NCI-H69 (cell line): ENCODE measurements at regions not wholly inside any gene's neighbourhood (a gene's known extent, or its start where the extent isn't known, plus 50 kb on each side); places are given as distances from the start of the nearest gene placed in this dataset.
A peak's percentile ranks its signal among the peaks of the same experiment; 100 is the strongest.
"Not testable (repeated sequence)": the region's sequence is repeated elsewhere in the genome, so short reads cannot be mapped to it uniquely, and the experiment has no call there.

ENCODE experiments used
- DNase-seq: peaks from one replicate; lab custom pipeline; 2025; lab: John Stamatoyannopoulos, UW

- DNase-seq, result no peak
Observed at GRCh38 chr2:125870746-125871145, 785.2 kb upstream of the GYPC start.

- no peak for DNase-seq
Observed at GRCh38 chr2:125874564-125874963, 781.4 kb upstream of the GYPC start.

DNA sequence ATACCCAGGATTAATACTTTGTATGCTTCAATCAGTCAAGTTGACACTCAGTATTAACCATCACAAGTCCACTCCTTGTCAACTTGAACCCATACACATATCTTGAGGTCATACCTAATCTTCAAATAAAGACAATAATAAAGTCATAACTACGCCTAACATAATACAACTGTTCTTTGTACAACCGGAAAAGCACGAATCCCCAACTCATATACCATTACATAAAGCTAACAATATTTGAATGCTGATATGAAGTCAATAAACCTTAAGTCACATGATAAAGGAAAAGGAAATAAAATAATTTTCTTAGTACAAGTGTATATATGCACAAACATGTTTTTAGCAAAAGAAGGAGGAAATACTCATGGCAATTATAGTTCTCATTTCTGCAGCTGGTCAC lies 770.6 kb upstream of the GYPC start:
- DNase-seq, result no peak

DNA sequence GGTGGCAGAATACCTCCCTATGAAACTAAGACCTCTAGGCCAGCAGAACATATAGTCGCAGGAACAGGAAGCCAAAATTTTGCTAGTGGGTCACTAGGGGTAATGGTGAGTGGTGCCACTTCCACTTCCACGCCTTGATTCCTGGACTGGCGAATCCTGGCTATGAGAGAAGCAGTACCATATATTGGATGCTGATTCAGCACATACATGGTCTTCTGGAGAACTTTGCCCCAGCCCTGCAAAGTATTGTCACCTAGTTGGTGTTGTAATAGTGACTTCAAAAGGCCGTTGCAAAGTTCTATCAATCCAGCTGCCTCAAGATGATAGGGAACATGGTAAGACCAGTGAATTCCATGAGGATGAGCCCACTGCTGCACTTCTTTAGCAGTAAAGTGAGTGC lies 769.8 kb upstream of the GYPC start:
- no peak for DNase-seq

GRCh38 chr2:125901278-125901677 lies 754.7 kb upstream of the GYPC start:
- DNase-seq, result no peak

DNA sequence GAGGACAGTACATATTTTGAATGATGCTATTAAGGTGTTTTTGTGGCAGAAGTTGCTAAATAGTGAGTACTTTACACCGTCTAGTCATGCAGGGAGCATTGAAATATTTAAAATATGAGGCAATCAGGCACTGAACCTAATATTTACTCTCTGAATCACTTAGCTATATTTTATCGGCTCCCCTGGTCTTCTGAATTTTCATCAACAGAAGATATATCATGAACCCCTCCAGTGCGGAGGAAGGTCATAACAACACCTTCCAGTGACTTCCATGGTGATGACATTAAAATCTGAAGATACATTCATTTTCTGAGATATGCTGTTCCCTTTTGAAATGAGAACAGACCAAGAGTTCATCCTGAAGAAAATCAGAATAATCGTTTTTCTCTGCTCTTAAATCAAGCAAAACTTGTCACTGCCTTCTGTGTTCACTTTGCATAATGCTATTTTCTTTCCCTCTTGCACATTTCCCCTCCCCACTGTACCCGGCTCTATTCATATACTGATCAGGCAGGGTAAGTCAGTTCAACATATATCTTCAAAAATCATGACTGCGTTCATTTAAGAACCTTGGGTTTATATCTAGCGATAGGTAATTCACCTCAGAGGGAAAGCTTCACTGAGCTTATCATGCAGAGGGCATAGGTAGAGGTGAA lies 729.9 kb upstream of the GYPC start:
- DNase-seq, result no peak

- DNase-seq, result no peak
Observed at GRCh38 chr2:125935559-125935958, 720.4 kb upstream of the GYPC start.

- DNase-seq, result no peak
Observed at GRCh38 chr2:125942585-125943424, 713.2 kb upstream of the GYPC start.

DNA sequence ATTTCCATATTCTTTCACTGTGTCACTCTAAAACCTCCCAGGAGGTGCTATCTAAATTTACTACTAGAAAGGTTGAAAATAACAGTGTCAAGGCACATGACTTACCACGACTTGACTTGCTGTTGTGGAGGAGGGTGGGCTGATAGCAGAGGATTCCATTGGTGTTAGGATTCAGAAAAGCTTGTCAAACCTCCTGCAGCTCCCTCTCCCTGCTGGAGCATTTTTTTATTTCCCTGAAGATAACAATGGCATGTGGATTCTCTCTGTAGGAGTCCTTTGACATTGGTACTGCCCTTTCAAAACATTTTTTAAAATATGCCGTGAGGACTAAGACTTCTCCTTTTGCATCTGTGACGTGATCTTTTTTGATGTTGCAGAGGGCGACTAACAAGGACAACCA lies 696.9 kb upstream of the GYPC start:
- no peak for DNase-seq

GRCh38 chr2:125961739-125962138 lies 694.2 kb upstream of the GYPC start:
- DNase-seq, result no peak

DNA sequence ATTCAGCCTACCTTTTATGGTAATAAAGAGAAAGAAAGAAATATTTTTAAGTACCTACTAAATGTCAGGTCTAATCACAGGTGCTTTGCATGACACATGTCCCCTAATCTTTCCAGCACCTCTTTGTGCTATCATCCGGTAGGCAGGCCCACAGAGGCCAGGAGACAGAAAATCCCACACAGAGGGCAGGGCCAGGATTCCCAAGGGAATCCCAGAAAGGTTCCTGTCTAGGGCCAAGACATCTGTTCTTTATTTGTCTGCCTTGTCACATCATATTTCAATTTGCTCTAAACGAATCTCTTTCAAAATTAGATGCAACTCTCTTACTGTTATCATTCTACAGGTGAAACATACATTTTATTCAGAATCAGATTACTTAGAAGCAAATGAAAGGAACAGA lies 676.1 kb upstream of the GYPC start:
- peak; percentile 5 for DNase-seq

- DNase-seq, result peak; percentile 8
Observed at GRCh38 chr2:125983364-125983763, 672.6 kb upstream of the GYPC start.

DNA sequence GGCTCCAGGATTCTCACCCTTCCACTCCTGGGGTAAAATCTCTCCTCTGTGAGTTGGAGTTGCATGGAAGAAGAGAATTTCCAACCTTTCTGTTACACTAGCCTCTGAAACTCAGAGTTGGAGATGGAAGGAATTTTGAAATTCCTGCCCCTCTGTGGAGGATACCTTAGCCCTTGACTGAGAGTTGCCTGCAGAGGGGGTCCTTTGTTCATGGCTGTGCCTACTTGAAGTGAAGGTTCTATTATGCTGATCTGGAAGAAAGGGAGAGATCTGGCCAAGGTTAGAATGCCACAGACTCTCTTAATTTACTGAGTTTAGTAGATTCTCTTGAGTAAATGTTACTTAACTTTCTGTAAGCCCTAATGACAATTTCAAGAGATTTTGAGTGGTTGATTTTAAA lies 626.6 kb upstream of the GYPC start:
- no peak for DNase-seq

GRCh38 chr2:126038861-126039260 lies 617.1 kb upstream of the GYPC start:
- no peak for DNase-seq

GRCh38 chr2:126041391-126042047 lies 614.4 kb upstream of the GYPC start:
- DNase-seq, result no peak

DNA sequence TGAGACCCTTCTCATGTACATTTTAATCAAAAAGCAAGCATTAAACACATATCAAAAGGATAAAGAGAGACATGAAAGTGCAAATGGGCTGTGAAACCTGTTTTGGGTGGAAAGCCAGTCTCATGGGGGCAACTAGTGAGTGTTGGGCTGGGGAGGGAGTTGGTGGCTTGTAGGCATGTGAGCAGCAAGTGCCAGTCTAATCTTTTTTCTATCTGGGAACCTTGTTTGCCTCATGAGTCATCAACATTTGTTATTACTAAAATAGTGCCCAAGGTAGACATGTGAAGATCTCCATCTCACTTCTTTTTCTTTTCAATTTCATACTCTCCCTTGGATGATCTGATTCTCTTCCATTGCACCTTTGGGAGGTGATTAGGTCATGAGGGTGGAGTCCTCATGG lies 613.9 kb upstream of the GYPC start:
- no peak for DNase-seq

GRCh38 chr2:126048719-126049118 lies 607.2 kb upstream of the GYPC start:
- DNase-seq, result no peak

GRCh38 chr2:126049461-126049860 lies 606.5 kb upstream of the GYPC start:
- DNase-seq, result no peak

DNA sequence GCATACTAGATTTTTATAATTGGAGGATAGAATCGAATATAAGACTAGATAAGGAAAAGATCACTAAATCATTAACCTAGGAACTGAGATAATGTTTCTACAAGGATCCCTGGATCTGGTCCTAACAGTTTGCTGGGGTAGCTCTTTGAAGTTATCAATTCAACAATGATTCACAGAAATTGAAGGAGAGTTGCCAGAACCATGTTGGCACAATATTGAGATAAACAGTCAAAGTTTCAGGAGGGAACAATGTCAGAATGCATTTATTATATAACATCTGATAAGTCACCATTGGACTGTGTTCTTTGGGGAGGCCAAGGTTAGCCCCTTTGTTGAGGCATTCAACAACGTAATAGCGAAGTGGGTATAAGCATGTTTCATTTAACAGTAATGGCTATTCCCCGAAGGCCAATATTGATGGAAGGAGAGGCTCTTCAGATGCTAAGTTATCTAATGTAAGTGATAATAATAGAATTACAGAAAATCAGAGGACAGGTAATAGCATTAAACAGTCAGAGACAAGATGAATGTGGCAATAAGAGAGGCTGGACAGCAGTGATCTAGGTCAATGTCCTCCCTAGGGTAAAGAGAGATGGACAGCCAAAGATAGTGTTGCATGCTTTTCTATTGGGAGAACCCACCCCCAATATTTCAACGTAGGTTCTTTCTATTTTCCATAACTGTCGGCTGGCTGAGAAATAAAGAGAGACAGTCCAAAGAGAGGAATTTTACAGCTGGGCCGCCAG lies 604.8 kb upstream of the GYPC start:
- no peak for DNase-seq

GRCh38 chr2:126051737-126052240 lies 604.2 kb upstream of the GYPC start:
- not testable (repeated sequence) for DNase-seq

DNA sequence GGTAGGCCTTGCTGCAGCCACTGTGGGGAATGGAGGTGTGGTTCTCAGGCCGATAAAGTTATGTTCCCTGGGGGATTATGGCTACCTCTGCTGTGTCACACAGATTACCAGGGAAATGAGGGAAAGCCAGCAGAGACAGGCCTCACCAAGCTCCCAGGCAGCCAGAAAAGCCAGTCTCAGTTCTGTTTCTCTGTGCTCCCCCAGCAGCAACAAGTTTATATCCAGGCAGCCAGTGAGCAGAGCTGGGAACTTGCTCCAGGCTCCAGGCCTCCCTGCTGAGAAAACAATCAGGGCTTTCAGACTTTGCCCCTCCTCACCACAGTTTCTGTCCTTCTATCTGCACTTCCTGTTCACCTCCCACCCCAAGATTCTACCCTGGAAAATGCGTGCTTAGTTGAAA lies 596.6 kb upstream of the GYPC start:
- no peak for DNase-seq
